ENCODE measurements at regions not wholly inside any gene's neighbourhood (a gene's known extent, or its start where the extent isn't known, plus 50 kb on each side); places are given as distances from the start of the nearest gene placed in this dataset.

DNA sequence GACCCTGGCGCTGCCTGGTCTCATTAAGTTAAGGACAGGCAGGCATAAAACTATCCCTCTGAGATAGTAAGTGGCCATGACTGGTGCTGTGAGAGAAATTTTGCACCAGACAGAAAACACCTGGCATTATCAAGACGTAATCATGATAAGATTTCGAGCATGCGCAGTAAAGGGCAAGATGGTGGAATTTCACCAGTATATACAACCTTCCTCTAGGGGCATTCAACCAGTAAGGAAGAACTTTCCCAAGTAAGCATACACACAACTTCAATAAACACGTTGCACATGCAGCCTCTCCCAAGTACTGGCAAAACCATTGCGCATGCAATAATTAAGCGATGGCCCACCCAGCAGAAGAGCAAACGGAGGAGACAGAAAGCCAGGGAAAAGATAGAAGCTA lies 1376.4 kb upstream of the CRIM1 start:
- Histone ChIP-seq H3K79me2 (ENCODE audit: insufficient read depth, low read length) (no peaks in the 10 kb centered on the region), H3K9me3 (replicated peaks in 1 of 2; ENCODE audit: control insufficient read depth in 1 of 2, insufficient read depth in 1 of 2, low read length in 2 of 2) (peaks cover 0 to 3% of the 10 kb centered on the region in 2 donors), H3K27me3 (ENCODE audit: control insufficient read depth in 2 of 2, insufficient read depth in 2 of 2, low read length in 2 of 2) (no peaks in the 10 kb centered on the region), H3K27ac (ENCODE audit: low read depth in 1 of 2, low read length in 2 of 2) (no peak overlapping the region), H3K4me1 (ENCODE audit: control insufficient read depth in 1 of 2, insufficient read depth in 2 of 2, low read length in 2 of 2) (no peaks in the 10 kb centered on the region), H3K9ac (ENCODE audit: insufficient read depth, low read length, poor library complexity, severe bottlenecking) (no peak overlapping the region), H4K20me1 (ENCODE audit: insufficient read depth, low read length) (no peaks in the 10 kb centered on the region), H3K4me3 (replicated peaks in 1 of 3; ENCODE audit: low read depth in 2 of 3, low read length in 3 of 3) (no peak overlapping the region), H2AFZ (ENCODE audit: insufficient read depth, low read depth, low read length, poor library complexity, severe bottlenecking) (no peak overlapping the region), H3K36me3 (replicated peaks in 1 of 2; ENCODE audit: control insufficient read depth in 1 of 2, insufficient read depth in 2 of 2, low read length in 2 of 2) (no peaks in the 10 kb centered on the region), H3K4me2 (replicated peaks; ENCODE audit: extremely low read depth, low read length, poor library complexity, severe bottlenecking) (no peak overlapping the region)
- H3K9me3 Mint-ChIP-seq, result peaks cover 0 to 4% (median 0%) of the 10 kb centered on the region in 7 donors
- intact Hi-C loops (cut with micrococcal nuclease), result no loop called here
- H3K27me3 Mint-ChIP-seq (ENCODE audit: low read depth in 3 of 3), result no peaks in the 10 kb centered on the region
- no peaks in the 10 kb centered on the region for H3K4me1 Mint-ChIP-seq
- TF ChIP-seq, protein P1, sequence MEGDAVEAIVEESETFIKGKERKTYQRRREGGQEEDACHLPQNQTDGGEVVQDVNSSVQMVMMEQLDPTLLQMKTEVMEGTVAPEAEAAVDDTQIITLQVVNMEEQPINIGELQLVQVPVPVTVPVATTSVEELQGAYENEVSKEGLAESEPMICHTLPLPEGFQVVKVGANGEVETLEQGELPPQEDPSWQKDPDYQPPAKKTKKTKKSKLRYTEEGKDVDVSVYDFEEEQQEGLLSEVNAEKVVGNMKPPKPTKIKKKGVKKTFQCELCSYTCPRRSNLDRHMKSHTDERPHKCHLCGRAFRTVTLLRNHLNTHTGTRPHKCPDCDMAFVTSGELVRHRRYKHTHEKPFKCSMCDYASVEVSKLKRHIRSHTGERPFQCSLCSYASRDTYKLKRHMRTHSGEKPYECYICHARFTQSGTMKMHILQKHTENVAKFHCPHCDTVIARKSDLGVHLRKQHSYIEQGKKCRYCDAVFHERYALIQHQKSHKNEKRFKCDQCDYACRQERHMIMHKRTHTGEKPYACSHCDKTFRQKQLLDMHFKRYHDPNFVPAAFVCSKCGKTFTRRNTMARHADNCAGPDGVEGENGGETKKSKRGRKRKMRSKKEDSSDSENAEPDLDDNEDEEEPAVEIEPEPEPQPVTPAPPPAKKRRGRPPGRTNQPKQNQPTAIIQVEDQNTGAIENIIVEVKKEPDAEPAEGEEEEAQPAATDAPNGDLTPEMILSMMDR (IDR thresholded peaks at IDR 0.05), result no peak
- H3K27ac Mint-ChIP-seq, result no peak overlapping the region
- 100% methylated on average over 6 of the region's 8 CpGs for WGBS (ENCODE audit: insufficient coverage)
- no peak for DNase-seq
- H3K36me3 Mint-ChIP-seq, result no peaks in the 10 kb centered on the region
- no peak overlapping the region for H3K4me3 Mint-ChIP-seq

DNA sequence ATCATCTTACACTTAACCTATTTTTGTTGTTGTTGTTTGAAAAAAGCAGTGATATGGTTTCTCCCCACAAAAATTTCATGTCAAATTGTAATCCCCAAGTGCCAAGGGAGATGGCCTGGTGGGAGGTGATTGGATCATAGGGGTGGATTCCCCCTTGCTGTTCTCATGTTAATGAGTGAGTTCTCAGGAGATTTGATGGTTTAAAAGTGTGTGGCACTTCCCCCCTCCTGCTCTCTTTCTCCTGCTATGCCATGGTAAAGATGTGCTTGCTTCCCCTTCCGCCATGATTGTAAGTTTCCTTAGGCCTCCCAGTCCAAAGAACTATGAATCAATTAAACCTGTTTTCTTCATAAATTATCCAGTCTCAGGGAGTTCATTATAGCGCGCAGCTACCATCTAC lies 1362.7 kb upstream of the FAM98A start:
- H2AFZ ChIP-seq (ENCODE audit: insufficient read depth, low read depth, low read length, poor library complexity, severe bottlenecking), result no peak overlapping the region
- no peaks in the 10 kb centered on the region for H3K4me1 Mint-ChIP-seq
- H3K9ac ChIP-seq (ENCODE audit: insufficient read depth, low read length, poor library complexity, severe bottlenecking), result no peak overlapping the region
- H3K27me3 Mint-ChIP-seq (ENCODE audit: low read depth in 3 of 3), result no peaks in the 10 kb centered on the region
- H3K27ac Mint-ChIP-seq, result no peak overlapping the region
- H3K4me3 Mint-ChIP-seq, result no peak overlapping the region
- no peaks in the 10 kb centered on the region for H3K4me1 ChIP-seq (ENCODE audit: control insufficient read depth in 1 of 2, insufficient read depth in 2 of 2, low read length in 2 of 2)
- H3K9me3 Mint-ChIP-seq, result peaks cover 0 to 2% (median 0%) of the 10 kb centered on the region in 7 donors
- TF ChIP-seq, protein P1 (IDR thresholded peaks at IDR 0.05), result no peak
- no peaks in the 10 kb centered on the region for H3K36me3 ChIP-seq (replicated peaks in 1 of 2; ENCODE audit: control insufficient read depth in 1 of 2, insufficient read depth in 2 of 2, low read length in 2 of 2)
- no peaks in the 10 kb centered on the region for H4K20me1 ChIP-seq (ENCODE audit: insufficient read depth, low read length)
- H3K36me3 Mint-ChIP-seq, result no peaks in the 10 kb centered on the region
- H3K79me2 ChIP-seq (ENCODE audit: insufficient read depth, low read length), result no peaks in the 10 kb centered on the region
- WGBS (ENCODE audit: insufficient coverage), result 90% methylated on average over 2 of the region's 3 CpGs
- H3K4me3 ChIP-seq (replicated peaks in 1 of 3; ENCODE audit: low read depth in 2 of 3, low read length in 3 of 3), result no peak overlapping the region
- no peak overlapping the region for H3K27ac ChIP-seq (ENCODE audit: low read depth in 1 of 2, low read length in 2 of 2)
- intact Hi-C loops (cut with micrococcal nuclease), result no loop called here
- no peaks in the 10 kb centered on the region for H3K9me3 ChIP-seq (replicated peaks in 1 of 2; ENCODE audit: control insufficient read depth in 1 of 2, insufficient read depth in 1 of 2, low read length in 2 of 2)
- H3K4me2 ChIP-seq (replicated peaks; ENCODE audit: extremely low read depth, low read length, poor library complexity, severe bottlenecking), result no peak overlapping the region
- no peaks in the 10 kb centered on the region for H3K27me3 ChIP-seq (ENCODE audit: control insufficient read depth in 2 of 2, insufficient read depth in 2 of 2, low read length in 2 of 2)
- no peak for DNase-seq

Data from CD14-positive monocyte (primary cell).